Liver (tissue), 8 donors: ENCODE measurements at regions not wholly inside any gene's neighbourhood (a gene's known extent, or its start where the extent isn't known, plus 50 kb on each side); places are given as distances from the start of the nearest gene placed in this dataset.

Source experiments
- DNase-seq: peaks from one replicate; pipeline ENCODE4 v3.0.0-alpha.2; 2017; ENCODE audit warnings: low spot score
- H3K27ac ChIP-seq, 2 donors: one replicate each; pipeline ENCODE4 v1.7.0; 2013; ENCODE audit warnings: inconsistent platforms in 2 of 2, low read length in 2 of 2, control low read depth in 1 of 2, low read depth in 1 of 2, mild to moderate bottlenecking in 1 of 2
- H3K27me3 ChIP-seq, 4 donors: one replicate each; pipeline versions ENCODE4 v1.6.1 to v1.7.0; 2013; ENCODE audit warnings: low read length in 3 of 4, inconsistent platforms in 1 of 4, mild to moderate bottlenecking in 1 of 4, moderate library complexity in 1 of 4; ENCODE audit not compliant: control insufficient read depth in 4 of 4, insufficient read depth in 4 of 4
- H3K36me3 ChIP-seq, 4 donors: one replicate each; pipeline versions ENCODE4 v1.6.1 to v1.7.0; 2013; ENCODE audit warnings: low read length in 3 of 4, mild to moderate bottlenecking in 3 of 4, low read depth in 1 of 4, moderate library complexity in 1 of 4; ENCODE audit not compliant: control insufficient read depth in 4 of 4, insufficient read depth in 3 of 4
- H3K4me1 ChIP-seq, 4 donors: one replicate each; pipeline versions ENCODE4 v1.6.1 to v1.7.0; 2013; ENCODE audit warnings: low read length in 3 of 4, mild to moderate bottlenecking in 3 of 4, moderate library complexity in 1 of 4; ENCODE audit not compliant: control insufficient read depth in 4 of 4, insufficient read depth in 4 of 4
- H3K4me3 ChIP-seq, 3 donors: one replicate each; pipeline versions ENCODE4 v1.6.1 to v1.7.0; 2013; ENCODE audit warnings: low read length in 3 of 3, control low read depth in 1 of 3, low read depth in 1 of 3, mild to moderate bottlenecking in 1 of 3
- H3K9ac ChIP-seq, 2 donors: one replicate each; pipeline ENCODE4 v1.7.0; 2013; ENCODE audit warnings: low read length in 2 of 2, mild to moderate bottlenecking in 2 of 2, moderate library complexity in 2 of 2, control low read depth in 1 of 2, low read depth in 1 of 2
- H3K9me3 ChIP-seq, 4 donors: one replicate each; pipeline versions ENCODE4 v1.6.1 to v1.7.0; 2013; ENCODE audit warnings: low read length in 3 of 4; ENCODE audit not compliant: control insufficient read depth in 4 of 4
- CTCF ChIP-seq: fragments of 150-350 bp; IDR thresholded peaks from 2 replicates; pipeline ENCODE4 v1.5.1; 2017; ENCODE audit warnings: improper control_type of control experiment, low read depth, low read length; ENCODE audit not compliant: missing input control
- HNF4A ChIP-seq, 2 donors: conservative IDR thresholded peaks; 2 replicates each; pipeline ENCODE4 v1.6.1; 2016; ENCODE audit warnings: antibody characterized with exemption in 2 of 2, mild to moderate bottlenecking in 2 of 2
- MAX ChIP-seq: IDR thresholded peaks from 2 replicates; pipeline ENCODE4 v1.6.1; 2016; ENCODE audit warnings: antibody characterized with exemption
- RAD21 ChIP-seq, 2 donors: IDR thresholded peaks; 2 replicates each; pipeline ENCODE4 v1.6.1; 2016; ENCODE audit warnings: antibody characterized with exemption in 2 of 2, mild to moderate bottlenecking in 2 of 2
- REST ChIP-seq: IDR thresholded peaks from 2 replicates; pipeline ENCODE4 v1.6.1; 2016; ENCODE audit warnings: antibody characterized with exemption, mild to moderate bottlenecking
- RXRA ChIP-seq, 2 donors: IDR thresholded peaks; 2 replicates each; pipeline ENCODE4 v1.6.1; 2017 to 2018; ENCODE audit warnings: antibody characterized with exemption in 2 of 2, mild to moderate bottlenecking in 1 of 2
- SP1 ChIP-seq: IDR thresholded peaks from 2 replicates; pipeline ENCODE4 v1.6.1; 2018; ENCODE audit warnings: antibody characterized with exemption, mild to moderate bottlenecking
- TAF1 ChIP-seq: conservative IDR thresholded peaks from 2 replicates; pipeline ENCODE4 v1.6.1; 2016; ENCODE audit warnings: antibody characterized with exemption, mild to moderate bottlenecking
- YY1 ChIP-seq: IDR thresholded peaks from 2 replicates; pipeline ENCODE4 v1.6.1; 2016; ENCODE audit warnings: antibody characterized with exemption, mild to moderate bottlenecking
- WGBS: extraction: QIAGEN DNeasy Blood & Tissue Kit; methylation state at CpG from one replicate; pipeline ENCODE4 v1.1.7; 2013; 5-methylcytosine and 5-hydroxymethylcytosine counted together
- donor health status: healthy.
- donor health status: healthy.
- donor health status: healthy.
- donor health status: healthy.
- donor health status: healthy.

DNA sequence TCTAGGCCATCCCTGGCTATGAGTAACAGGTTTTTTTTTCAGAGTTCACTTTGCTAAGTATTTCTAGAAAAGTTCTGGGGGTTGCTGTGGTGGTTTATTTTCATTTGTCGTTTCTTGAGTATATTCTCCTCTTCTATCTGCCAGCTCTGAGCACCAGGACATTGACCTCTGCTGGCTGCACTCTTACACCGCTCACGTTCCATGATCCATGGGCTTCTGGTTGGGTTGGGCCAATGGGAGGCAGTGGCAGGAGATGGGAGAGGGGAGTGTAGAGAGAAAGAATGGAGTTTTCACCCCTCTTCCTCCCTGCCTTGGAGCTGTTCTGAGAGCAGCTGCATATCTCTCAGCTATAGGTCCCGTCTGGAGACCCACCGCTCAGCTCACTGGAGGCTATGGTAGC, 161.0 kb upstream of the ATXN1 start:
- Histone ChIP-seq H3K4me1 (peaks cover 3 to 19% (median 15%) of the 10 kb centered on the region in 4 donors), H3K9ac (no peak overlapping the region), H3K9me3 (no peaks in the 10 kb centered on the region), H3K4me3 (no peak overlapping the region), H3K36me3 (no peaks in the 10 kb centered on the region), H3K27me3 (no peaks in the 10 kb centered on the region), H3K27ac (peak overlapping the region in 1 of 2 donors; percentile 51)
- TF ChIP-seq RXRA (IDR thresholded peaks at IDR 0.05): peak; percentile 31 to 44
- no peak for TF ChIP-seq CTCF
- TF ChIP-seq YY1: no peak
- no peak for TF ChIP-seq TAF1
- no peak for TF ChIP-seq HNF4A (conservative IDR thresholded peaks at IDR 0.05)
- no peak for TF ChIP-seq MAX
- WGBS: 36% methylated on average over 5 of the region's 5 CpGs
- DNase-seq: no peak

DNA sequence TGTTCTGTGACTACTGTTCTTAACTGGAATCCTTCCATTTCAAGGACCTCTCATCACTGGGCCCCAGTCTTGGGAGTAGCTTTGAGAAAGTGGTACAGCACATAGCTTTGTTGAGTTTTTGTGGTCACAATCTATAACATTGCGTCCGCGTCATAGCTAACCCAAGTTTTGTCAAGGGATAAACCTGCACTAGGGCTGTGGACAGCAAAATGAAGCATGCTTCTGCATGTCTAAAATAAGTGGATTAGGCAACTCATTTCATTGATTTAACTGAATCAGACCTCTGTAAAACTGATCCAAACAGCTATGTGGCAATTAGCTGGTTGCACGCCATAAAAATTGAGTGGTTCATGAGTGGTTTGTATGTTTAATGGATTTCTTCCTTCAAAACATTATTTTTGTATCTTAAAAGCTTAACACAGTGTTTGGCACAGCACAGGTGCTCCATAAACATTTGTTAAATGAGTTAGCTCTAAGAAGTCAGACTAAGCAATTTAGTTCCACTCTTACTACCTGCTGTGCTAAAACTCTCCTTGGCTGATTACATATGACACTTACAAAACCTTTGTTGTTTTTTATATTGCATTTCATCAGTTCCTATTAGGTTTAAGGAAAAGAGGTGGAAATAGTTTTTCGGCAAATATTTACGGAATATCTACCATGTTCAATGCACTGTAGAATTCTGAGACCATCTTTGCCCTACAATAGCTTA, 160.3 kb upstream of the ATXN1 start:
- Histone ChIP-seq H3K4me1 (peaks cover 3 to 19% (median 15%) of the 10 kb centered on the region in 4 donors), H3K9ac (no peak overlapping the region), H3K27me3 (no peaks in the 10 kb centered on the region), H3K36me3 (no peaks in the 10 kb centered on the region), H3K4me3 (no peak overlapping the region), H3K9me3 (no peaks in the 10 kb centered on the region), H3K27ac (peak overlapping the region; percentile 33 to 51)
- peak; percentile 96 for TF ChIP-seq REST
- TF ChIP-seq MAX: peak; percentile 47
- TF ChIP-seq SP1: no peak
- peak; percentile 50 to 54 for TF ChIP-seq RXRA (IDR thresholded peaks at IDR 0.05)
- TF ChIP-seq RAD21 (IDR thresholded peaks at IDR 0.05): peak; percentile 21 to 44
- peak; percentile 60 for TF ChIP-seq YY1
- TF ChIP-seq HNF4A (conservative IDR thresholded peaks at IDR 0.05): peak; percentile 45 to 50
- no peak for TF ChIP-seq CTCF
- 37% methylated on average over 6 of the region's 6 CpGs for WGBS
- no peak for DNase-seq
